Bronchial epithelial cell (primary cell): ENCODE measurements at regions not wholly inside any gene's neighbourhood (a gene's known extent, or its start where the extent isn't known, plus 50 kb on each side); places are given as distances from the start of the nearest gene placed in this dataset.
A peak's percentile ranks its signal among the peaks of the same experiment; 100 is the strongest.
"Not testable (repeated sequence)": the region's sequence is repeated elsewhere in the genome, so short reads cannot be mapped to it uniquely, and the experiment has no call there.

Experiments used
- DNase-seq: peaks from one replicate; pipeline ENCODE4 v3.0.0-alpha.2; 2010; ENCODE audit warnings: low read depth
- FAIRE-seq: peaks from 2 replicates; lab custom pipeline; 2011; peaks lifted over from hg19 to GRCh38; lab: Jason Lieb, UNC
- H3K27me3 ChIP-seq: 2 replicates; pipeline ENCODE4 v1.5.1; 2011; ENCODE audit warnings: low read length; ENCODE audit not compliant: control insufficient read depth, insufficient read depth
- H3K36me3 ChIP-seq: 2 replicates; pipeline ENCODE4 v1.5.1; 2011; ENCODE audit warnings: low read length; ENCODE audit not compliant: control insufficient read depth, insufficient read depth
- H3K4me3 ChIP-seq: 2 replicates; pipeline ENCODE4 v1.5.1; 2011; ENCODE audit warnings: mild to moderate bottlenecking, low read depth, low read length, control low read depth
- CTCF ChIP-seq: IDR thresholded peaks from 2 replicates; pipeline ENCODE4 v1.5.1; 2011; ENCODE audit warnings: mild to moderate bottlenecking, moderate library complexity, low read length, control low read depth, inconsistent platforms; ENCODE audit not compliant: insufficient read depth, severe bottlenecking

- no peak for FAIRE-seq
- H3K27me3 ChIP-seq = peaks cover 15% of the 10 kb centered on the region
- H3K4me3 ChIP-seq = no peak overlapping the region
- H3K36me3 ChIP-seq = no peaks in the 10 kb centered on the region
- TF ChIP-seq CTCF = no peak
- DNase-seq = no peak
These were observed 112.4 kb upstream of the RBPJ start for GRCh38 chr4:26208237-26208994.

- H3K27me3 ChIP-seq = peaks cover 18% of the 10 kb centered on the region
- H3K4me3 ChIP-seq, DNase-seq, H3K36me3 ChIP-seq: not testable (repeated sequence)
- peak; percentile 60 for FAIRE-seq
These were observed 111.4 kb upstream of the RBPJ start for GRCh38 chr4:26209378-26209777.

GRCh38 chr4:26212528-26212927, 108.3 kb upstream of the RBPJ start:
- DNase-seq (no peak), FAIRE-seq (peak; percentile 72)
- H3K4me3 ChIP-seq = no peak overlapping the region
- H3K27me3 ChIP-seq = peaks cover 12% of the 10 kb centered on the region
- TF ChIP-seq CTCF = no peak
- H3K36me3 ChIP-seq = no peaks in the 10 kb centered on the region

- no peaks in the 10 kb centered on the region for H3K36me3 ChIP-seq
- peaks cover 10% of the 10 kb centered on the region for H3K27me3 ChIP-seq
- H3K4me3 ChIP-seq = no peak overlapping the region
- FAIRE-seq (no peak), DNase-seq (no peak)
- no peak for TF ChIP-seq CTCF
These were observed 107.5 kb upstream of the RBPJ start for GRCh38 chr4:26213317-26213716.

GRCh38 chr4:26214994-26215393, 105.8 kb upstream of the RBPJ start:
- H3K36me3 ChIP-seq = no peaks in the 10 kb centered on the region
- no peak overlapping the region for H3K4me3 ChIP-seq
- TF ChIP-seq CTCF = no peak
- DNase-seq (no peak), FAIRE-seq (no peak)
- peaks cover 7% of the 10 kb centered on the region for H3K27me3 ChIP-seq

GRCh38 chr4:26215725-26216124, 105.1 kb upstream of the RBPJ start:
- FAIRE-seq (no peak), DNase-seq (no peak)
- no peak for TF ChIP-seq CTCF
- H3K36me3 ChIP-seq = no peaks in the 10 kb centered on the region
- no peak overlapping the region for H3K4me3 ChIP-seq
- H3K27me3 ChIP-seq = peaks cover 7% of the 10 kb centered on the region
